MCF 10A (cell line): ENCODE measurements at regions not wholly inside any gene's neighbourhood (a gene's known extent, or its start where the extent isn't known, plus 50 kb on each side); places are given as distances from the start of the nearest gene placed in this dataset.

ENCODE experiments used
- BruUV-seq: library from RNA; stranded (reverse); fragments of 400-500 nt; replicated peaks from 2 replicates; lab custom pipeline; 2021; lab: Mats Ljungman, UMichigan
- CTCF ChIA-PET: fragments of 300-600 bp; sonication (Branson Sonifier 250); formaldehyde crosslinking; extraction: SDS; loops from one replicate; lab custom pipeline; 2021; ENCODE audit warnings: antibody characterized with exemption, inconsistent platforms; lab: Yijun Ruan, JAX
- POLR2A ChIA-PET: fragments of 300-600, 350-650 bp; sonication (Branson Sonifier 250); formaldehyde crosslinking; extraction: SDS; loops from one replicate; lab custom pipeline; 2020; ENCODE audit warnings: antibody characterized with exemption, inconsistent platforms; lab: Yijun Ruan, JAX
- DNase-seq: peaks from one replicate; pipeline ENCODE4 v3.0.0-alpha.2; 2018; ENCODE audit not compliant: unreplicated experiment
- H3K27ac Mint-ChIP-seq: one replicate; pipeline ENCODE4 v1.8.0; 2022; ENCODE audit warnings: mild to moderate bottlenecking, low read depth, mixed read lengths; ENCODE audit not compliant: unreplicated experiment
- H3K27me3 Mint-ChIP-seq: one replicate; pipeline ENCODE4 v1.8.0; 2022; ENCODE audit warnings: mixed read lengths; ENCODE audit not compliant: insufficient read depth, unreplicated experiment
- H3K36me3 Mint-ChIP-seq: one replicate; pipeline ENCODE4 v1.8.0; 2022; ENCODE audit warnings: mild to moderate bottlenecking, moderate library complexity, mixed read lengths; ENCODE audit not compliant: insufficient read depth, unreplicated experiment
- H3K4me1 Mint-ChIP-seq: one replicate; pipeline ENCODE4 v1.8.0; 2022; ENCODE audit warnings: mixed read lengths; ENCODE audit not compliant: insufficient read depth, unreplicated experiment
- H3K4me3 Mint-ChIP-seq: one replicate; pipeline ENCODE4 v1.8.0; 2022; ENCODE audit warnings: mild to moderate bottlenecking, moderate library complexity, mixed read lengths; ENCODE audit not compliant: unreplicated experiment
- H3K9me3 Mint-ChIP-seq: one replicate; pipeline ENCODE4 v1.8.0; 2022; ENCODE audit warnings: mixed read lengths; ENCODE audit not compliant: unreplicated experiment
- intact Hi-C: fragments of 100-400 bp; cut with micrococcal nuclease; formaldehyde crosslinking; loops from 2 replicates; pipeline ENCODE4 v1.14.1; 2022
- TF ChIP-seq, protein P1 (sequence below): fragments of 200-600 bp; IDR thresholded peaks from one replicate; pipeline ENCODE4 v1.8.0; 2022; ENCODE audit warnings: antibody characterized with exemption, mild to moderate bottlenecking; ENCODE audit not compliant: unreplicated experiment

DNA sequence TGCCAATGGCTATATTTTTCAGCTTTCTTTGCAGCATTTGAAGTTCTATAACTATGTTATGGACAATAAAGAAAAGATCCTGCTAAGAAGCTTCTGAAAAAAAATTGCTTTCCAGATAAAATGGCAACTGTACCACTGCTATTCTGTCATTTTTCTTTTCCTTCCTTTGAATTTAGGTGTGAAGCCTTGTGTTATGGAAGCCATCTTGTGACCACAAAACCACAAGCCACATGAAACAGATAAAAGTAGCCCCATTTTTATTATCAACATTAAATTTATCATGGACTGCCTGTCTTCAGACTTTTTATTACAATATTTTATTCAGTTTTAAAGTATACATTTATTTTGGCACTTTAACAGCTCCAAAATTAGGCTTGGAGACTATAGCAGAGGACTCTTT, 289.9 kb upstream of the ACTBL2 start:
- H3K4me1 Mint-ChIP-seq = no peaks in the 10 kb centered on the region
- TF ChIP-seq, protein P1, sequence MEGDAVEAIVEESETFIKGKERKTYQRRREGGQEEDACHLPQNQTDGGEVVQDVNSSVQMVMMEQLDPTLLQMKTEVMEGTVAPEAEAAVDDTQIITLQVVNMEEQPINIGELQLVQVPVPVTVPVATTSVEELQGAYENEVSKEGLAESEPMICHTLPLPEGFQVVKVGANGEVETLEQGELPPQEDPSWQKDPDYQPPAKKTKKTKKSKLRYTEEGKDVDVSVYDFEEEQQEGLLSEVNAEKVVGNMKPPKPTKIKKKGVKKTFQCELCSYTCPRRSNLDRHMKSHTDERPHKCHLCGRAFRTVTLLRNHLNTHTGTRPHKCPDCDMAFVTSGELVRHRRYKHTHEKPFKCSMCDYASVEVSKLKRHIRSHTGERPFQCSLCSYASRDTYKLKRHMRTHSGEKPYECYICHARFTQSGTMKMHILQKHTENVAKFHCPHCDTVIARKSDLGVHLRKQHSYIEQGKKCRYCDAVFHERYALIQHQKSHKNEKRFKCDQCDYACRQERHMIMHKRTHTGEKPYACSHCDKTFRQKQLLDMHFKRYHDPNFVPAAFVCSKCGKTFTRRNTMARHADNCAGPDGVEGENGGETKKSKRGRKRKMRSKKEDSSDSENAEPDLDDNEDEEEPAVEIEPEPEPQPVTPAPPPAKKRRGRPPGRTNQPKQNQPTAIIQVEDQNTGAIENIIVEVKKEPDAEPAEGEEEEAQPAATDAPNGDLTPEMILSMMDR = no peak
- no TSS peak for BruUV-seq
- no peak for DNase-seq
- no peaks in the 10 kb centered on the region for H3K36me3 Mint-ChIP-seq
- H3K4me3 Mint-ChIP-seq = no peak overlapping the region
- CTCF ChIA-PET = interaction anchor here (1.2 to 3.6 kb wide), 4 partner anchors 122 to 726 kb away, joined by 3 to 28 read pairs (median 19); no protein-coding TSS in a partner anchor
- intact Hi-C loops = no loop called here
- H3K27me3 Mint-ChIP-seq = no peaks in the 10 kb centered on the region
- POLR2A ChIA-PET = interaction anchor here (1.3 to 1.4 kb wide), 2 partner anchors 273 to 689 kb away, joined by 3 to 4 read pairs; no protein-coding TSS in a partner anchor
- no peak overlapping the region for H3K27ac Mint-ChIP-seq
- H3K9me3 Mint-ChIP-seq = no peaks in the 10 kb centered on the region

DNA sequence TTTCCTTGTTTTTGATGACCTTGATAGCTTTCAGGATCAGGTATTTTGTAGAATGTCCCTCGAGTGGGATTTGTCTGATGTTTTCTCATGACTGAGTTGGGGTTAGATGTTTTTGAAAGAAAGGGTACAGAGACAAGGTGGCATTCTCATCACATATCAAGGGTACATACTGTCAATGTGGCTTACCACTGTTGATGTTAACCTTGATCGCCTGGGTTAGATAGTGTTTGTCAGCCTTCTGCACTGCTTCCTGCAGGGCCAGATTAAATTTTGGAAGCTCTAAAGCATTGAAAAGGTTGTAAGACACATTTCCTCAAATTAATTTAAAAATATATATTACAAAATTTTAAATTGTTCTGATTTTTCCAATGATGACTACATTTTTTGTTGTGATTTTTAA, 287.4 kb upstream of the ACTBL2 start:
- Mint-ChIP-seq H3K4me3 (no peak overlapping the region), H3K36me3 (no peaks in the 10 kb centered on the region), H3K4me1 (no peaks in the 10 kb centered on the region), H3K27ac (no peak overlapping the region), H3K27me3 (no peaks in the 10 kb centered on the region), H3K9me3 (no peaks in the 10 kb centered on the region)
- no peak for DNase-seq
- intact Hi-C loops = no loop called here
- no TSS peak for BruUV-seq
- POLR2A ChIA-PET = interaction anchor here (0.9 kb wide), 1 partner anchor 118 kb away, joined by 3 read pairs; no protein-coding TSS in a partner anchor
- CTCF ChIA-PET = interaction anchor here (2.2 to 5.4 kb wide), 2 partner anchors 9 to 120 kb away, joined by 9 to 40 read pairs; no protein-coding TSS in a partner anchor
- TF ChIP-seq, protein P1 = no peak

DNA sequence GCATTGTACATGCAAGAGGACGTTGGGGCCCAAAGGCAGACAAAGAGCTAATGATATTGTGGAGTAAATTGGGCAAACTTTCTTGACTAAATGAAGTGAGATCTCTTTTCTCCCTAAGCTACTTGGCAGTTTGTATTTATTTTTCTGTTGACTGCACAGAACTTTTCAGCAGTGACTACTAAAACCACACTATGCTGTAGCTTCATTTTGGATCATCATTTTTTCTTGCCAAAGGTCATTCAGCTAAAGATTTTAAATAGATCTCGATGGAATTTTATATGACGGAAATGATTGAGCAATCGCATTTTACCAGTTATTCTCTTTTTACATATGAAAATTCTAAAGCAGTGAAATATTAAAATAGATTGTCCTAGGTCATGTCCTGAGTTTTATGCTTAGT, 286.1 kb upstream of the ACTBL2 start:
- no TSS peak for BruUV-seq
- POLR2A ChIA-PET = interaction anchor here (0.6 kb wide), 1 partner anchor 693 kb away, joined by 3 read pairs; no protein-coding TSS in a partner anchor
- no peak for DNase-seq
- Mint-ChIP-seq H3K27ac (no peak overlapping the region), H3K9me3 (no peaks in the 10 kb centered on the region), H3K4me1 (no peaks in the 10 kb centered on the region), H3K4me3 (no peak overlapping the region), H3K27me3 (no peaks in the 10 kb centered on the region), H3K36me3 (no peaks in the 10 kb centered on the region)
- intact Hi-C loops = no loop called here
- TF ChIP-seq, protein P1 = no peak
- CTCF ChIA-PET = interaction anchor here (0.8 to 5.4 kb wide), 5 partner anchors 10 to 692 kb away, joined by 4 to 40 read pairs (median 5); no protein-coding TSS in a partner anchor

DNA sequence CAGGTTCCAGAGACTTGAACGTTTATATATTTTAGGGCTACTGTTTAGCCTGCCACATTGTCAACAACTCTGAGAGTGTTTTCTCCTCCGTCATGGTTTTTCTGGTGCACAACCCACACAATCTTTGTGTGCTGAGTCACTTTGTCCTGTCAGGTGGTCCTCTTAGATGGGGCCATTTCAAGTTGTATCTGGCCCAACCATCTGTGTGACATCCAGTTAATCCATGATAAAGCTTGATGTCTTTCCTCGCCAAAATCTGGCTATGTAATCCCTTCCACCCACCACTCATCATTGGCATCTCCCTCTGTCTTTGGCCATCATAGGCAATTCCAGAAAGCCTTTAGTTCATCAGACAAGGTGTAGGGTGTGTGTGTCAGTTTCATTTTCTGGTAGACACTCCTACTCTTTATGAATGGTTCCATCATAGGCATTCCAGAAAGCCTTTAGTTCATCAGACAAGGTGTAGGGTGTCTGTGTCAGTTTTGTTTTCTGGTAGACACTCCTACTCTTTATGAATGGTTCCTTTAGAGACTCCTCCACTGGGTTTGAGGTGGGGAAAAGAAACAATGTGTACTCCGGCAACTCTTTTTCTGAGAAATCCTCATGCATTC, 282.0 kb upstream of the ACTBL2 start:
- DNase-seq = no peak
- no peaks in the 10 kb centered on the region for H3K9me3 Mint-ChIP-seq
- H3K4me1 Mint-ChIP-seq = no peaks in the 10 kb centered on the region
- H3K4me3 Mint-ChIP-seq = no peak overlapping the region
- intact Hi-C loops = no loop called here
- ChIA-PET POLR2A (no interaction called here), CTCF (no interaction called here)
- no peaks in the 10 kb centered on the region for H3K27me3 Mint-ChIP-seq
- BruUV-seq = no TSS peak
- TF ChIP-seq, protein P1 = no peak
- no peak overlapping the region for H3K27ac Mint-ChIP-seq
- H3K36me3 Mint-ChIP-seq = no peaks in the 10 kb centered on the region
